H9 (cell line): ENCODE measurements at regions not wholly inside any gene's neighbourhood (a gene's known extent, or its start where the extent isn't known, plus 50 kb on each side); places are given as distances from the start of the nearest gene placed in this dataset.

ENCODE experiments used
- DNase-seq: peaks from one replicate; pipeline ENCODE4 v3.0.0-alpha.2; 2017
- H2AFZ ChIP-seq: one replicate; pipeline ENCODE4 v1.6.1; 2013; ENCODE audit warnings: mild to moderate bottlenecking, low read length, control low read depth, moderate library complexity
- H2AK5ac ChIP-seq: 2 replicates; pipeline ENCODE4 v1.6.1; 2013; ENCODE audit warnings: low read length, control low read depth, mixed read lengths; ENCODE audit not compliant: insufficient read length
- H2BK120ac ChIP-seq: one replicate; pipeline ENCODE4 v1.6.1; 2013; ENCODE audit warnings: low read depth, mild to moderate bottlenecking, low read length, control low read depth, inconsistent platforms; ENCODE audit not compliant: poor library complexity, severe bottlenecking
- H2BK12ac ChIP-seq: 2 replicates; pipeline ENCODE4 v1.6.1; 2013; ENCODE audit warnings: low read length, control low read depth, mixed read lengths, low read depth; ENCODE audit not compliant: insufficient read length
- H2BK15ac ChIP-seq: 2 replicates; pipeline ENCODE4 v1.6.1; 2013; ENCODE audit warnings: low read depth, low read length, control low read depth
- H2BK20ac ChIP-seq: one replicate; pipeline ENCODE4 v1.6.1; 2013; ENCODE audit warnings: low read depth, mild to moderate bottlenecking, low read length, control low read depth, inconsistent platforms; ENCODE audit not compliant: poor library complexity, severe bottlenecking
- H2BK5ac ChIP-seq: 2 replicates; pipeline ENCODE4 v1.6.1; 2013; ENCODE audit warnings: low read length, control low read depth, mixed read lengths; ENCODE audit not compliant: insufficient read length
- H3K14ac ChIP-seq: 2 replicates; pipeline ENCODE4 v1.6.1; 2013; ENCODE audit warnings: low read length, control low read depth; ENCODE audit not compliant: insufficient read depth
- H3K18ac ChIP-seq: 2 replicates; pipeline ENCODE4 v1.6.1; 2013; ENCODE audit warnings: low read depth, mild to moderate bottlenecking, mixed read lengths, low read length, control low read depth; ENCODE audit not compliant: insufficient read length
- H3K23ac ChIP-seq: 2 replicates; pipeline ENCODE4 v1.6.1; 2013; ENCODE audit warnings: low read length, control low read depth, mixed read lengths, low read depth; ENCODE audit not compliant: insufficient read length
- H3K23me2 ChIP-seq: 2 replicates; pipeline ENCODE4 v1.6.1; 2013; ENCODE audit warnings: low read depth, mild to moderate bottlenecking, mixed read lengths, low read length, control low read depth; ENCODE audit not compliant: insufficient read length, poor library complexity, severe bottlenecking
- H3K27ac ChIP-seq: 2 replicates; pipeline ENCODE4 v1.5.1; 2013; ENCODE audit warnings: low read length, control low read depth, mixed read lengths, low read depth; ENCODE audit not compliant: insufficient read length
- H3K27me3 ChIP-seq: 2 replicates; pipeline ENCODE4 v1.6.1; 2013; ENCODE audit warnings: low read length, control low read depth, inconsistent platforms; ENCODE audit not compliant: insufficient read depth
- H3K4ac ChIP-seq: 2 replicates; pipeline ENCODE4 v1.6.1; 2013; ENCODE audit warnings: low read depth, mild to moderate bottlenecking, control low read depth, inconsistent platforms, low read length, moderate library complexity
- H3K4me1 ChIP-seq: 2 replicates; pipeline ENCODE4 v1.6.1; 2013; ENCODE audit warnings: low read length, control low read depth, inconsistent platforms; ENCODE audit not compliant: insufficient read depth
- H3K4me2 ChIP-seq: 2 replicates; pipeline ENCODE4 v1.6.1; 2013; ENCODE audit warnings: low read length, control low read depth, mixed read lengths; ENCODE audit not compliant: insufficient read length, insufficient read depth
- H3K56ac ChIP-seq: 2 replicates; pipeline ENCODE4 v1.6.1; 2013; ENCODE audit warnings: low read depth, mild to moderate bottlenecking, mixed read lengths, low read length, control low read depth; ENCODE audit not compliant: insufficient read length
- H3K79me1 ChIP-seq: 2 replicates; pipeline ENCODE4 v1.6.1; 2013; ENCODE audit warnings: low read depth, mild to moderate bottlenecking, moderate library complexity, low read length, control low read depth, inconsistent platforms; ENCODE audit not compliant: insufficient read depth, poor library complexity, severe bottlenecking
- H3K79me2 ChIP-seq: 2 replicates; pipeline ENCODE4 v1.6.1; 2013; ENCODE audit warnings: low read length, control low read depth, inconsistent platforms; ENCODE audit not compliant: insufficient read depth
- H3K9ac ChIP-seq: 2 replicates; pipeline ENCODE4 v1.6.1; 2013; ENCODE audit warnings: low read length, control low read depth, mixed read lengths; ENCODE audit not compliant: insufficient read length; ENCODE audit errors: extremely low read depth
- H3K9me3 ChIP-seq: one replicate; pipeline ENCODE4 v1.6.1; 2013; ENCODE audit warnings: low read depth, low read length, inconsistent platforms; ENCODE audit not compliant: control insufficient read depth
- H3T11ph ChIP-seq: one replicate; pipeline ENCODE4 v1.6.1; 2013; ENCODE audit warnings: mild to moderate bottlenecking, low read length, control low read depth, inconsistent platforms
- H4K20me1 ChIP-seq: one replicate; pipeline ENCODE4 v1.6.1; 2013; ENCODE audit not compliant: control insufficient read depth, insufficient read length, insufficient read depth
- H4K5ac ChIP-seq: 2 replicates; pipeline ENCODE4 v1.6.1; 2013; ENCODE audit warnings: low read depth, mild to moderate bottlenecking, mixed read lengths, low read length, control low read depth; ENCODE audit not compliant: insufficient read length
- H4K8ac ChIP-seq: replicated peaks from 2 replicates; pipeline ENCODE4 v1.6.1; 2013; ENCODE audit warnings: low read length, control low read depth, mixed read lengths, low read depth; ENCODE audit not compliant: insufficient read length
- H4K91ac ChIP-seq: 2 replicates; pipeline ENCODE4 v1.6.1; 2013; ENCODE audit warnings: low read depth, mild to moderate bottlenecking, moderate library complexity, mixed read lengths, low read length, control low read depth; ENCODE audit not compliant: insufficient read length
- H3K27ac Mint-ChIP-seq, 3 experiments: 2 replicates in 2 of 3; 3 replicates in 1 of 3; pipeline ENCODE4 v1.8.0; 2020 to 2021; ENCODE audit warnings: mixed read lengths in 3 of 3, mild to moderate bottlenecking in 1 of 3, moderate library complexity in 1 of 3
- H3K27me3 Mint-ChIP-seq: 2 replicates; pipeline ENCODE4 v1.8.0; 2021; ENCODE audit warnings: low read depth, mild to moderate bottlenecking, moderate library complexity, mixed read lengths
- H3K36me3 Mint-ChIP-seq, 3 experiments: 2 replicates in 2 of 3; 3 replicates in 1 of 3; pipeline ENCODE4 v1.8.0; 2020 to 2021; ENCODE audit warnings: low read depth in 3 of 3, mixed read lengths in 3 of 3; ENCODE audit not compliant: insufficient read depth in 1 of 3
- H3K4me1 Mint-ChIP-seq, 2 experiments: 2 replicates each; pipeline ENCODE4 v1.8.0; 2020; ENCODE audit warnings: mixed read lengths in 2 of 2
- H3K4me3 Mint-ChIP-seq, 2 experiments: 2 replicates in 1 of 2; 3 replicates in 1 of 2; pipeline ENCODE4 v1.8.0; 2020 to 2021; ENCODE audit warnings: mild to moderate bottlenecking in 2 of 2, mixed read lengths in 2 of 2, moderate library complexity in 1 of 2
- H3K9me3 Mint-ChIP-seq, 2 experiments: 2 replicates in 1 of 2; 3 replicates in 1 of 2; pipeline ENCODE4 v1.8.0; 2020; ENCODE audit warnings: mild to moderate bottlenecking in 2 of 2, mixed read lengths in 2 of 2, moderate library complexity in 1 of 2
- CTCF ChIP-seq: fragments of 200-600 bp; sonication (generic); conservative IDR thresholded peaks from 3 replicates; pipeline ENCODE4 v1.8.0; 2021; ENCODE audit warnings: antibody characterized with exemption, mild to moderate bottlenecking
- WGBS: extraction: QIAGEN DNeasy Blood & Tissue Kit; methylation state at CpG from one replicate; pipeline ENCODE4 v1.1.7; 2013; ENCODE audit warnings: missing lambda C conversion rate, low lambda C conversion rate, mixed read lengths; ENCODE audit not compliant: insufficient read length; ENCODE audit errors: extremely low coverage; 5-methylcytosine and 5-hydroxymethylcytosine counted together

- H2AK5ac ChIP-seq: no peak overlapping the region
- no peak for DNase-seq
- no peak overlapping the region for H2BK12ac ChIP-seq
- H3T11ph ChIP-seq: no peak overlapping the region
- no peaks in the 10 kb centered on the region for H3K9me3 ChIP-seq
- H4K8ac ChIP-seq: no peak overlapping the region
- no peak overlapping the region for H4K91ac ChIP-seq
- H3K4me1 ChIP-seq: no peaks in the 10 kb centered on the region
- H4K20me1 ChIP-seq: no peaks in the 10 kb centered on the region
- no peaks in the 10 kb centered on the region for H3K23me2 ChIP-seq
- H3K56ac ChIP-seq: no peak overlapping the region
- no peak overlapping the region for H3K4ac ChIP-seq
- TF ChIP-seq CTCF: no peak
- H3K27me3 ChIP-seq: no peaks in the 10 kb centered on the region
- Mint-ChIP-seq H3K9me3 (peaks cover 0 to 8% of the 10 kb centered on the region in 2 experiments; a peak in 3 of 5 replicates), H3K4me3 (no peak overlapping the region), H3K27ac (no peak overlapping the region), H3K27me3 (no peaks in the 10 kb centered on the region; the same call in 1 of the 2 replicates), H3K4me1 (peaks cover 0 to 3% of the 10 kb centered on the region in 2 experiments; a peak in 1 of 4 replicates), H3K36me3 (peaks cover 0 to 10% (median 4%) of the 10 kb centered on the region in 3 experiments; a peak in 4 of 7 replicates)
- no peak overlapping the region for H3K23ac ChIP-seq
- H4K5ac ChIP-seq: no peak overlapping the region
- no peak overlapping the region for H3K27ac ChIP-seq
- H3K18ac ChIP-seq: no peak overlapping the region
- H2AFZ ChIP-seq: no peak overlapping the region
- no peak overlapping the region for H2BK120ac ChIP-seq
- H3K9ac ChIP-seq: no peak overlapping the region
- no peak overlapping the region for H2BK15ac ChIP-seq
- no peak overlapping the region for H2BK20ac ChIP-seq
- H3K4me2 ChIP-seq: no peak overlapping the region
- H3K14ac ChIP-seq: no peak overlapping the region
- no peaks in the 10 kb centered on the region for H3K79me2 ChIP-seq
- no CpG with 5 or more reads among the region's 2 CpGs for WGBS
- no peak overlapping the region for H2BK5ac ChIP-seq
- no peaks in the 10 kb centered on the region for H3K79me1 ChIP-seq
Measured at GRCh38 chr21:34263629-34264028, 100.2 kb upstream of the KCNE2 start.
